ENCODE measurements at regions not wholly inside any gene's neighbourhood (a gene's known extent, or its start where the extent isn't known, plus 50 kb on each side); places are given as distances from the start of the nearest gene placed in this dataset.
A peak's percentile ranks its signal among the peaks of the same experiment; 100 is the strongest.

DNA sequence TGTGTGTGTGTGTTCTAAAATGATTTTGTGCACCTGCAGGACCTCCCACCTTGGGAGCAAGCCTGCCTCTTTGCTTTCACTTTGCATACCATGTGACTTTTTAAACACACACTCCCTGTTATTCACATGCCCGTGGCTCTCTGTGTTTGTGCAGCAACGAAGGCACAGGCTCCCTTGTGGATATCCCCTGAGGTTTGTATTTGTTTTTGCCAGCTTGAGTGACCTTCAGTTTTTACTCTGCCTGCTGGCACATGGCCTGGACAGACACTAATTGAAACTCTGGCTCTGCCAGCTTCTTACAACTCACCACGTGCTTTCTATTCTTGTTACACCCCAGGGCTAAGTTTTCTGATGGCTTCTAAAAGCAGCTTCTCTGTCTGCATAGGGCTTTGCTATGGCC lies 885.8 kb downstream of the SH3BGRL start:
- DNase-seq (ENCODE audit: low read depth) = no peak

DNA sequence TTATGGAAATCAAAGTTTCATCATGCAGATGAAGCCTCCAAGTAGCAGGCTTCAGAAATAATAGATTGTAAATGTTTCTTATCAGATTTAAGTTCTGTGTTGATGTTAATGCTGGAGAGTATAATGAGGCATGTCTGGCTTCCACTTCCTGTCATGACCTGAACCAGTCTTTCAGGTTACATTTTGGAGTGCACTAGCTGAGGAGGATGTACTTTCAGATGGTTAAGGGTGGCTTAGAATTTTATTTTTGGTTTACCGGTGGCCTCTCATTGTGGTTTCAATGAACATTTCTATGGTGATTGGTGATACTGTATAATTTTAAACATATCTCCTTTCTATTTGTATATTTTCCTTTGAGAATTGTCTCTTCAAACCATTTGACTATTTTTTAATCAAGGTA lies 890.4 kb downstream of the SH3BGRL start:
- DNase-seq (ENCODE audit: low read depth) = no peak

DNA sequence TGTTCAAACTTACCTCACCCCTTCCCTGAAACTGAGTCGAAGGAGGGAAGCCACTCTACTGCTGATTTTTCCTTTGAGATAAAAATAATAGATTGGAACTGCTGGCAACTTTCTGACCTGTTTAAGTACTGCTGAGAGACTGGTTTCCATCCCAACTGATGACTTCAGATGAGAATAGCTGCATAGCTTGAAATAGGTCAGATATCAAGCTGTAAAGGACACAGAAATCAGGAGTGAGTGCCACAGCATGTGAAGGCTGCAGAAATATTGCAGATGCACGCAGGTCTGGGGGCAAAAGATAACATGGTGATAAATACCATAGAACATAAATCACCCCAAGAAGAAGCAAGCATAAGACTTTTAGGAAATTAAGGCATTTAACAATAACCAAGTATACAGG lies 923.2 kb downstream of the SH3BGRL start:
- DNase-seq (ENCODE audit: low read depth) = no peak

DNA sequence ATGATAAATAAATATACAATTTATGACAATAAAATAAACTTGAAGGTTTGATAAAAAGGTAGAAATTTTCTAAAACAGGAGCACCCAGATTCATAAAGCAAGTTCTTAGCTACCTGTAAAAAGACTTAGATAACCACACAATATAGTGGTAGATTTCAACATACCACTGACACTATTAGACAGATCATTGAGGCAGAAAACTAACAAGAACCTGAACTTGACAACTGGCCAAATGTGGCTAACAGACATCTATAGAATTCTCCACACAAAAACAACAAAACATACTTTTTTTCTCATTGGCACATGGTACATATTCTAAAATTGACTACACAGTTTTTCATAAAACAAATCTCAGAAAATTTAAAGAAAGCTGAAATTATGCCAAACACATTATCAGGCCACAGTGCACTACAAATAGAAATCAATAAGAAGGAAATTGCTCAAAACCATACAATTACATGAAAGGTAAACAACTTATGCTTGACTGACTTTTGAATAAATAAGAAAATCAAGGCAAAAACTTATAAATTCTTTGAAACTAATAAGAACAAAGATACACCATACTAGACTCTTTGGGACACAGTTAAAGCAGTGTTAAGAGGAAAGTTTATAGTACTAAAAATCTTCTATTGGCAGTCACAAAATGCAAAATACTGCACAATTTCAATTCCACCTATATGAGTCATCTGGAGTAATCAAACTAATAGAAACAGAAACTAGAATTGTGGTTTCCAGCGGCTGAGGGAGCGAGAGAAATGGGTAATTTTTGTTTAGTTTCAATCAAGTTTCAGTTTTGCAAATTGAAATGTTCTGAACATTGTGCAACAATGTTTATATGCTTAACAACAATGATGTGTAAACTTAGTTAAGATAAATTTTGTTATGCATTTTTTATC lies 925.6 kb downstream of the SH3BGRL start:
- DNase-seq (ENCODE audit: low read depth) = no peak

DNA sequence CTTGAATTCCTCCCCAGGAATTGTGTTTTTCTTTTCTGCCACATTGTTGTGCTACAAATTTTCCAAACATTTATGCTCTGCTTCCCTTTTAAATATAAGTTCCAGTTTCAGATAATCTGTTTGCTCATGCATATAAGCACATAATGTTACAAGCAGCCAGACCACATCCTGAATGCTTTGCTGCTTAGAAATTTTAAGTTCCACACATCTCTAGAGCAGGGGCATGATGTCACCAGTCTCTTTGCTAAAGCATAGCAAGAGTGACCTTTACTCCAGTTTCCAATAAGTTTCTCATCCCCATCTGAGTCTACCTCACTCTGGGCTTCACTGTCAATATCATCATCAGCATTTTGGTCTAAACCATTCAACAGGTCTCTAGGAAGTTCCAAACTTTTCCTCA lies 932.5 kb downstream of the SH3BGRL start:
- no peak for DNase-seq (ENCODE audit: low read depth)

GRCh38 chrX:82141942-82142341 lies 940.0 kb downstream of the SH3BGRL start:
- DNase-seq (ENCODE audit: low read depth) = peak; percentile 10

DNA sequence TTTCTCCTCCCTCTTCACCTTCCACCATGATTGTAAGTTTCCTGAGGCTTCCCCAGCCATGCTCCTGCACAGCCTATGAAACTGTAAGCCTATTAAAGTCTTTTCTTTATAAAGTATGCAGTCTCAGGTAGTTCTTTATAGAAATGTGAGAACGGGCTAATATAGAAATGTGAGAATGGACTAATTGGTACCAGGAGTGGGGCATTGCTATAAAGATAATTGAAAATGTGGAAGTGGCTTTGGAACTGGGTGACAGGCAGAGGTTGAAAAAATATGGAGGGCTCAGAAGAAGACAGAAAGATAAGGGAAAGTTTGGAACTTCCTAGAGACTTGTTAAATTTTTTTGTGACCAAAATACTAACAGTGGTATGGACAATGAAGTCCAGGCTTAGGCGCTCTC lies 959.3 kb downstream of the SH3BGRL start:
- DNase-seq (ENCODE audit: low read depth) = no peak

DNA sequence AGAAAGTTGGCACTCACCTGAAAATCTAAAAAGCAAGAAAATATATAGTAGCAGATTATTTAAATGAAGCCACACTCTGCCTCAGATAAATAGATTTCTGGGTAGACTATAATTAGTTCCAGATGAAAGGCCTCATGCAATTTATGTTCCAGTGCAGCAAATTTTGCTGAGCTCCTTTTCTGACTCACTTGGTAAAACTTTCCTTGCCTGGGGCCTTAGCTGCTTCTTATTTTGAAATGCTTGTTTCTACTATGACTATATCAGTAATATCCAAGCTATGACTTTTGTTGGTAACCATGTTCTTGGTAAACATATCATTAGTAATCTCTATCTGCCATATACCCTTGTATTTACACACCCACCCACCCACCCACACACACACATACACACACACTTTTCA lies 961.8 kb downstream of the SH3BGRL start:
- no peak for DNase-seq (ENCODE audit: low read depth)

- no peak for DNase-seq (ENCODE audit: low read depth)
Observed at GRCh38 chrX:82196866-82197265, 995.0 kb downstream of the SH3BGRL start.

DNA sequence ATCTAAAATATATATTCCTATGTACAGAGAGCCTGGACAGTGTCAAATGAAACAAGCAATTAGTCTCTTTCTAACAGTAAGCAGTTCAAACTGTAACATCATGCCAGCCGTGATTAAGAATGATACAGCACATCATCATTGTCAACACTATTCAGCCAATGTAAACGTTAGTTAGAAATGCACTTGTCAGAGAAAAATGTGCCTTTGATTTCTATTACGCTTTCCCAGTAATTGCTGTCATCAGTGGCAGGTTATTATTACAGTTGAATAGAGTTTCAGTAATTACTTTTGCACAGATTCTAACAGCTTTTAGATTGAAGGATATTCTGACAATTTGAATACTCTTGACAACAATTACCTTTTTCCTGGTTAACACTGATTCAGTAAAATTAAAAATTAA lies 1007.1 kb downstream of the SH3BGRL start:
- no peak for DNase-seq (ENCODE audit: low read depth)

GRCh38 chrX:82218361-82218760 lies 1016.5 kb downstream of the SH3BGRL start:
- DNase-seq (ENCODE audit: low read depth) = no peak

- DNase-seq (ENCODE audit: low read depth) = no peak
Observed at GRCh38 chrX:82219129-82219528, 1017.2 kb downstream of the SH3BGRL start.

DNA sequence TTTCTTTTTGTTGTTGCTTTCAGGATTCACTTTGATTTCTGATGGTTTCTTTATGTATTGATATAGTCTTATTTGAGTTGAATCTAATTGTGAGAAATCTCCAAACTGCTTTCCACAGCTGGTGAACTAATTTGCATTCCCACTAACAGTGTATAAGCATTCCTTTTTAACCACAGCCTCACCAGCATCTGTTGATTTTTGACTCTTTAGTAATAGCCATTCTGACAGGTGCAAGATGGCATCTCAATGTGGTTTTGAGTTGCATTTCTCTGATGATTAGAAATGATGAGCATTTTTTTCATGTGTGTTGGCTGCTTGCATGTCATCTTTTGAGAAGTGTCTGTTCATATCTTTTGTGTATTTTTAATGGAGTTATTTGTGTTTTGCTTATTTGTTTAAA lies 1023.1 kb downstream of the SH3BGRL start:
- no peak for DNase-seq (ENCODE audit: low read depth)

- DNase-seq (ENCODE audit: low read depth) = no peak
Observed at GRCh38 chrX:82230013-82230412, 1028.1 kb downstream of the SH3BGRL start.

DNA sequence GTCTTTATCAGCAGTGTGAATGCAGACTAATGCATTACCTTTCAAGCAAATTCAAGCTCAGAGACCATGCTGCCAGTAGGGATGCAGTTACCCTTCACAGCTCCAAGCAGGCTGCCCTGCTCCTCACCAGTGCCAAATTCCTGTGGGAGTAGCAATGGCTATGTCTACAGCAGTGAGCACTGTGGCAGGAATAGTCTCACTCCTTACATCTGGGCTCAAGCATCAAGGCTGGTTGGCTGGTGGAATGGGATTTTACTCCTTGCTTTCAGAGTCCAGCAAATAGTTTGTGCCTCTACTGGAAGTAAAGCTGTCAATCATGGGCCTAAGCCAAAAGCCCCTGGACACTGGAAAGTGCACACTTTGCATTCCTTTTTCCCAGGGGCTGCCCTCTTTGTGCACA lies 1030.8 kb downstream of the SH3BGRL start:
- DNase-seq (ENCODE audit: low read depth) = no peak

DNA sequence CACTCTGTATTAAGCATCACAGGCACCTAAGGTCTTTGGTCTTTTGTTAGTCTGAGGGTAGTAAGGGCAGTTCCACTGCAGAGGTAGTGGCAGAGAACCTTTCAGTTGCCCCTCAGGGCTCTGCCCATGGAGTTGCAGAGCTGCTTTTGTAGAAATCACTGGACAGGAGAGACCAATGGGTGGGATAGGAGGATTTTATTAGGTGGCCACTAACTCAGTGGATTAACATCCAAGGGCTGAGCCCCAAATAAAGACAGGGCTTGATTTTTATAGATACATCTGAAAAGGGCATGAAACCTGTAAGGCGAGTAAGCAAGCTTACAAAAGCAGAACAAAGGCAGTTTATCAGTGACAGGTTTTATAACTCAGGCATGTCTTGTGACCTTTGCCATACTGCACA lies 1035.4 kb downstream of the SH3BGRL start:
- no peak for DNase-seq (ENCODE audit: low read depth)

Measured in T-helper 22 cell (primary cell).